SK-N-SH (cell line): ENCODE measurements at regions not wholly inside any gene's neighbourhood (a gene's known extent, or its start where the extent isn't known, plus 50 kb on each side); places are given as distances from the start of the nearest gene placed in this dataset.

Experiments
- CTCF ChIA-PET: fragments of 300-600, 350-600 bp; formaldehyde crosslinking; extraction: SDS; loops from one replicate; lab custom pipeline; 2021; lab: Yijun Ruan, JAX
- POLR2A ChIA-PET: fragments of 350-600 bp; sonication (Branson Sonifier 250); formaldehyde crosslinking; extraction: SDS; loops from one replicate; lab custom pipeline; 2020; ENCODE audit warnings: antibody characterized with exemption, inconsistent platforms; lab: Yijun Ruan, JAX
- DNase-seq: peaks from one replicate; pipeline ENCODE4 v3.0.0; 2012
- H2AFZ ChIP-seq: fragments of 200-600 bp; sonication (generic); 2 replicates; pipeline ENCODE4 v1.8.1; 2016; ENCODE audit warnings: antibody characterized with exemption, mild to moderate bottlenecking, low read depth
- H3F3A ChIP-seq: fragments of 200-600 bp; sonication (generic); replicated peaks from 2 replicates; pipeline ENCODE3; 2016; ENCODE audit warnings: antibody characterized with exemption, mild to moderate bottlenecking; ENCODE audit not compliant: insufficient read depth
- H3K27ac ChIP-seq, 2 experiments: fragments of 200-500 bp in 1 of 2; fragments of 200-600 bp in 1 of 2; sonication (Bioruptor generic) in 1 of 2; sonication (generic), shearing (Covaris generic) in 1 of 2; 2 replicates each; pipeline versions ENCODE4 v1.5.1 to v1.6.1; 2014 to 2016; ENCODE audit warnings: low read depth in 2 of 2, inconsistent platforms in 1 of 2, low read length in 1 of 2, mild to moderate bottlenecking in 1 of 2, mixed read lengths in 1 of 2
- H3K27me3 ChIP-seq: fragments of 200-600 bp; sonication (generic), shearing (Covaris generic); 2 replicates; pipeline ENCODE4 v1.6.1; 2016; ENCODE audit warnings: mixed run types; ENCODE audit not compliant: insufficient read depth
- H3K36me3 ChIP-seq, 2 experiments: fragments of 200-500 bp in 1 of 2; fragments of 200-600 bp in 1 of 2; sonication (Bioruptor generic) in 1 of 2; sonication (generic) in 1 of 2; replicated peaks in 1 of 2; 2 replicates each; pipeline versions ENCODE3 to v1.5.1; 2014 to 2016; ENCODE audit warnings: low read length in 1 of 2, mild to moderate bottlenecking in 1 of 2; ENCODE audit not compliant: insufficient read depth in 2 of 2, control insufficient read depth in 1 of 2
- H3K4me1 ChIP-seq, 2 experiments: fragments of 200-500 bp in 1 of 2; fragments of 200-600 bp in 1 of 2; sonication (Bioruptor generic) in 1 of 2; sonication (generic), shearing (Covaris generic) in 1 of 2; 2 replicates each; pipeline versions ENCODE4 v1.5.1 to v1.6.1; 2014 to 2016; ENCODE audit warnings: low read depth in 1 of 2, low read length in 1 of 2, mixed run types in 1 of 2; ENCODE audit not compliant: insufficient read depth in 2 of 2, control insufficient read depth in 1 of 2
- H3K4me2 ChIP-seq: fragments of 200-600 bp; sonication (generic), shearing (Covaris generic); 2 replicates; pipeline ENCODE4 v1.6.1; 2017; ENCODE audit warnings: mixed run types
- H3K4me3 ChIP-seq, 2 experiments: fragments of 200-500 bp in 1 of 2; fragments of 200-600 bp in 1 of 2; sonication (Bioruptor generic) in 1 of 2; sonication (generic), shearing (Covaris generic) in 1 of 2; 2 replicates each; pipeline versions ENCODE4 v1.5.1 to v1.8.1; 2014 to 2016; ENCODE audit warnings: low read depth in 2 of 2, inconsistent platforms in 1 of 2, low read length in 1 of 2, mild to moderate bottlenecking in 1 of 2, mixed read lengths in 1 of 2, moderate library complexity in 1 of 2
- H3K79me2 ChIP-seq: fragments of 200-600 bp; sonication (generic); 2 replicates; pipeline ENCODE4 v1.8.1; 2017; ENCODE audit warnings: mild to moderate bottlenecking; ENCODE audit not compliant: insufficient read depth
- H3K9ac ChIP-seq: fragments of 200-600 bp; sonication (generic); 2 replicates; pipeline ENCODE4 v1.6.1; 2017; ENCODE audit warnings: mixed run types
- H3K9me2 ChIP-seq: fragments of 200-600 bp; sonication (generic); 2 replicates; pipeline ENCODE4 v1.6.1; 2017; ENCODE audit warnings: mixed run types
- H3K9me3 ChIP-seq: fragments of 200-600 bp; sonication (generic); 2 replicates; pipeline ENCODE4 v1.6.1; 2017; ENCODE audit warnings: mixed run types, mild to moderate bottlenecking, moderate library complexity
- H4K20me1 ChIP-seq: fragments of 200-600 bp; sonication (generic); 2 replicates; pipeline ENCODE4 v1.6.1; 2017; ENCODE audit warnings: mild to moderate bottlenecking, mixed run types; ENCODE audit not compliant: insufficient read depth
- CTCF ChIP-seq: fragments of 200-600 bp; sonication (generic); IDR thresholded peaks from 2 replicates; pipeline ENCODE4 v1.6.1; 2017; ENCODE audit warnings: antibody characterized with exemption, mild to moderate bottlenecking, moderate library complexity
- EZH2phosphoT487 ChIP-seq: fragments of 200-600 bp; sonication (generic); IDR thresholded peaks from 2 replicates; pipeline ENCODE4 v1.6.1; 2017; ENCODE audit warnings: low read depth, mixed run types, mild to moderate bottlenecking, antibody characterized with exemption, moderate library complexity, borderline replicate concordance
- FOSL2 ChIP-seq: IDR thresholded peaks from 2 replicates; pipeline ENCODE4 v1.4.0; 2012; ENCODE audit warnings: low read depth, mild to moderate bottlenecking, moderate library complexity, borderline replicate concordance
- FOXJ3 ChIP-seq: sonication (generic); formaldehyde crosslinking; IDR thresholded peaks from 2 replicates; pipeline ENCODE4 v1.5.1; 2020; ENCODE audit warnings: mild to moderate bottlenecking, missing genetic modification reagents
- FOXM1 ChIP-seq: IDR thresholded peaks from 2 replicates; pipeline ENCODE4 v1.4.0; 2012; ENCODE audit warnings: low read depth, mild to moderate bottlenecking
- GABPA ChIP-seq: IDR thresholded peaks from 2 replicates; pipeline ENCODE4 v1.4.0; 2012; ENCODE audit warnings: low read depth, mild to moderate bottlenecking
- IRF3 ChIP-seq: fragments of 150-350 bp; IDR thresholded peaks from 2 replicates; pipeline ENCODE4 v1.6.1; 2016; ENCODE audit warnings: mild to moderate bottlenecking, low read depth, low read length
- JUND ChIP-seq: IDR thresholded peaks from 2 replicates; pipeline ENCODE4 v1.4.0; 2012
- MAX ChIP-seq: IDR thresholded peaks from 2 replicates; pipeline ENCODE4 v1.4.0; 2012; ENCODE audit warnings: low read depth
- MEF2A ChIP-seq: IDR thresholded peaks from 2 replicates; pipeline ENCODE4 v1.4.0; 2012; ENCODE audit warnings: low read depth, borderline replicate concordance
- MXI1 ChIP-seq: IDR thresholded peaks from 2 replicates; pipeline ENCODE4 v1.6.1; 2012; ENCODE audit warnings: mild to moderate bottlenecking, low read depth, low read length, improper control_type of control experiment
- NFIC ChIP-seq: IDR thresholded peaks from 2 replicates; pipeline ENCODE4 v1.4.0; 2012; ENCODE audit warnings: borderline replicate concordance
- PBX3 ChIP-seq: IDR thresholded peaks from 2 replicates; pipeline ENCODE4; 2012
- POLR2AphosphoS5 ChIP-seq: IDR thresholded peaks from 2 replicates; pipeline ENCODE4 v1.6.1; 2012; ENCODE audit warnings: low read depth, low read length
- RAD21 ChIP-seq: IDR thresholded peaks from 2 replicates; pipeline ENCODE4 v1.6.1; 2012; ENCODE audit warnings: mild to moderate bottlenecking, low read length
- RCOR1 ChIP-seq: fragments of 150-350 bp; IDR thresholded peaks from 2 replicates; pipeline ENCODE4 v1.6.1; 2017; ENCODE audit warnings: antibody characterized with exemption, low read length
- RXRA ChIP-seq: IDR thresholded peaks from 2 replicates; pipeline ENCODE4 v1.4.0; 2012; ENCODE audit warnings: low read depth, mild to moderate bottlenecking, borderline replicate concordance
- SIN3A ChIP-seq: IDR thresholded peaks from 2 replicates; pipeline ENCODE4 v1.6.1; 2012; ENCODE audit warnings: low read depth, mild to moderate bottlenecking, low read length, moderate library complexity, borderline replicate concordance
- TAF1 ChIP-seq: IDR thresholded peaks from 2 replicates; pipeline ENCODE4 v1.6.1; 2012; ENCODE audit warnings: low read depth, mild to moderate bottlenecking, low read length, moderate library complexity, borderline replicate concordance
- TCF12 ChIP-seq: IDR thresholded peaks from 2 replicates; pipeline ENCODE4 v1.4.0; 2012
- USF1 ChIP-seq: IDR thresholded peaks from 2 replicates; pipeline ENCODE4 v1.4.0; 2012; ENCODE audit warnings: low read depth, borderline replicate concordance
- WGBS: methylation state at CpG from one replicate; pipeline ENCODE4 v1.1.6; 2017; ENCODE audit warnings: low lambda C conversion rate; 5-methylcytosine and 5-hydroxymethylcytosine counted together

- Histone ChIP-seq H3K4me1 (no peaks in the 10 kb centered on the region), H3K4me3 (no peak overlapping the region), H3K9ac (no peak overlapping the region), H2AFZ (no peak overlapping the region), H3K27ac (no peak overlapping the region), H3K9me2 (no peaks in the 10 kb centered on the region), H3K27me3 (no peaks in the 10 kb centered on the region), H3K36me3 (no peaks in the 10 kb centered on the region), H3K4me2 (no peak overlapping the region), H3K79me2 (no peaks in the 10 kb centered on the region), H3F3A (no peaks in the 10 kb centered on the region), H4K20me1 (no peaks in the 10 kb centered on the region), H3K9me3 (no peaks in the 10 kb centered on the region)
- TF ChIP-seq RAD21 (no peak), GABPA (no peak), MEF2A (no peak), NFIC (no peak), FOXJ3 (CRISPR knock-in tag) (no peak), IRF3 (no peak), RXRA (no peak), FOXM1 (no peak), PBX3 (no peak), TCF12 (no peak), RCOR1 (no peak), EZH2phosphoT487 (no peak), TAF1 (no peak)
- no peak for DNase-seq
- POLR2A ChIA-PET = no interaction called here
- WGBS = 59% methylated on average over 4 of the region's 5 CpGs
- CTCF ChIA-PET = no interaction called here
These were observed 149.3 kb upstream of the RBPJ start for GRCh38 chr4:26171501-26171900.

- Histone ChIP-seq H3K27ac (no peak overlapping the region), H3K9ac (no peak overlapping the region), H3K36me3 (no peaks in the 10 kb centered on the region), H4K20me1 (no peaks in the 10 kb centered on the region), H3K79me2 (no peaks in the 10 kb centered on the region), H3K4me1 (no peaks in the 10 kb centered on the region), H3F3A (no peaks in the 10 kb centered on the region), H2AFZ (no peak overlapping the region), H3K27me3 (no peaks in the 10 kb centered on the region), H3K9me3 (no peaks in the 10 kb centered on the region), H3K9me2 (no peaks in the 10 kb centered on the region), H3K4me2 (no peak overlapping the region), H3K4me3 (no peak overlapping the region)
- ChIA-PET POLR2A (no interaction called here), CTCF (interaction anchor here (2.4 kb wide), 1 partner anchor 158 kb away, joined by 5 read pairs; no protein-coding TSS in a partner anchor)
- DNase-seq = no peak
- WGBS = 64% methylated on average over 8 of the region's 9 CpGs
- no peak for TF ChIP-seq FOSL2
- TF ChIP-seq SIN3A = no peak
- TF ChIP-seq IRF3 = no peak
- TF ChIP-seq JUND = no peak
- TF ChIP-seq MXI1 = no peak
- no peak for TF ChIP-seq USF1
- no peak for TF ChIP-seq MEF2A
- no peak for TF ChIP-seq EZH2phosphoT487
- no peak for TF ChIP-seq POLR2AphosphoS5
- no peak for TF ChIP-seq FOXJ3 (CRISPR knock-in tag)
- no peak for TF ChIP-seq CTCF
- no peak for TF ChIP-seq MAX
- TF ChIP-seq RAD21 = no peak
- TF ChIP-seq PBX3 = no peak
These were observed 148.9 kb upstream of the RBPJ start for GRCh38 chr4:26171941-26172340.
